SK-N-MC (cell line): ENCODE measurements at regions not wholly inside any gene's neighbourhood (a gene's known extent, or its start where the extent isn't known, plus 50 kb on each side); places are given as distances from the start of the nearest gene placed in this dataset.

Source experiments
- DNase-seq: peaks from one replicate; pipeline ENCODE4 v3.0.0-alpha.2; 2011; ENCODE audit warnings: low read depth, low spot score
- H3K27ac ChIP-seq: fragments of 200-600 bp; sonication (generic); 2 replicates; pipeline ENCODE4 v1.5.1; 2016; ENCODE audit warnings: mixed run types
- H3K36me3 ChIP-seq: fragments of 200-600 bp; sonication (generic); 2 replicates; pipeline ENCODE4 v1.6.1; 2017; ENCODE audit warnings: antibody characterized with exemption, low read length, mixed read lengths; ENCODE audit not compliant: insufficient read depth
- H3K4me3 ChIP-seq: fragments of 200-600 bp; sonication (generic); 2 replicates; pipeline ENCODE4 v1.5.1; 2016
- H3K9ac ChIP-seq: fragments of 200-600 bp; sonication (generic); 2 replicates; pipeline ENCODE4 v1.8.0; 2017; ENCODE audit warnings: mixed run types, mixed read lengths; ENCODE audit not compliant: insufficient read length
- H3K9me3 ChIP-seq: fragments of 200-600 bp; sonication (generic); 2 replicates; pipeline ENCODE4 v1.6.1; 2017; ENCODE audit warnings: low read depth, mild to moderate bottlenecking, antibody characterized with exemption, low read length, moderate library complexity, mixed read lengths
- EZH2 ChIP-seq: fragments of 200-600 bp; sonication (generic); IDR thresholded peaks from one replicate; pipeline ENCODE4 v1.6.1; 2017; ENCODE audit warnings: antibody characterized with exemption
- FOXP2 ChIP-seq: optimal IDR thresholded peaks from 2 replicates; pipeline ENCODE3; 2011; ENCODE audit warnings: mild to moderate bottlenecking, moderate library complexity; ENCODE audit not compliant: insufficient read depth; ENCODE audit errors: extremely low read length, control extremely low read depth
- POLR2AphosphoS5 ChIP-seq: IDR thresholded peaks from 2 replicates; pipeline ENCODE4 v1.6.1; 2012; ENCODE audit warnings: mild to moderate bottlenecking, low read depth, low read length, borderline replicate concordance

DNA sequence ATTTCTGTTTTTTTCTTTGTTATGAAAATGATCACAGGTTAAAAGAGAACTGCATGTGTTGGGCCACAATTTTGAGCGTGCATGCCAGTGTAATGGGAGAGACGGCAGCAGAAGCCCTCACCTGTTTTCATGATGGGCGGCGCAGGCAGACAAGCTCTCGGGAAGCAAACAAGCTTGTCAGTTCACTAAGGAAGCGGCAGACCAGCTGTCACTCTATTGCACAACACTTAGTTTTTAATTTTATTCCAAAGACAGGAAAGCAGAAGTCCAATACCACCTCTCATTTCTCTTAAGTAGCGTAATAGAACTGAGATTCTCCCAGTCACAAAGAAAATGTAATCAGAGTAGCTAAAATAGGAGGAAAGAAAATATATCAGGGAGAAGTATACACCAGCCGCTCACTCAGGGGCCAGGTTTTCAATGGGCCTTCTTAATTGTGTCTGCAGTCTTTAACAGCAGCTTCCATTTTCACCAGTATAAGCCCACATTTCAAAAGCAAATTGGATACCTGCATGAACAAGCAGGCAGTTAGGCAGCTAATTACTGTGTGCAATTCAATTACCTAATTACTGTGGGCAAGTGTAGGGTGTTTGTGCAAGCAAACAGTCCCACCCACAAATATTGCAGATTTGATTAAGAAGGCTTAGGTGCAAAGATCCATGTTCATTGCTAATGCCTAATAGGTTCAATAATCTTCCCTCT is 711.4 kb downstream of the DIAPH3 start:
- no peak for DNase-seq
- Histone ChIP-seq H3K4me3 (no peak overlapping the region), H3K9me3 (no peaks in the 10 kb centered on the region), H3K9ac (no peak overlapping the region), H3K27ac (no peak overlapping the region), H3K36me3 (no peaks in the 10 kb centered on the region)
- no peak for TF ChIP-seq POLR2AphosphoS5
- no peak for TF ChIP-seq FOXP2
- TF ChIP-seq EZH2: no peak

DNA sequence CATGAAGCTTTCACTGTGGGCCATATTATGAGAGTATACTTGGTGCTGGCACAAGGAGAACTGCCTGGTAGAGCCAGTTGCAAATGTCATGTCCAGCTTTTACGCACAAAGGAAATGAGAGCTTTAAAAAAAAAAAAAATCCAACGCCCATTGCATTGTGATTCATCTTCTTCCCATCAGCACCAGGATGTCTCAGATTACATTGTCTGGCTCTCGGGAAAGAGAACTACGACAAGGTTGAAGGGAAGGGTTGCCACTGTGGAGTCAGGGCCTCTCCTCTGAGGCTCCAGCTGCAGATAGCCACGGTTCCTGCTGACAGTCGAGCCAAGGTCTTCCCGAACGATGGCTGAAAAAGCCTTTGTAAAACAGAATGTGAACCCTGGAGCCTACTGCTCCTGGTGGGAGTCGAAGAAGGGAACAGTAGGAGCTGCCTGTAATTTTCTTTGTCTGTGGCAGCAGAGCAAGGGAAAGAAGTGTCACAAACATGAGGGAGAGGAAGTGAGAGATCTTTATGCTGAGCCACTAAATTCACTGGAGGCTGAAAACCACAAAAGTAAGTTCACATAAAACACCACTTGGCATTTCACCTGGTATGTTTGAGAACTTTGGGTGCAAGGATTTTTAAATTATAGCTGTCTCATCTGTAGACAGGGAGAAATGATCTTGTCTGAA is 704.7 kb downstream of the DIAPH3 start:
- no peak overlapping the region for H3K4me3 ChIP-seq
- TF ChIP-seq EZH2 (no peak), POLR2AphosphoS5 (no peak), FOXP2 (no peak)
- no peak overlapping the region for H3K9ac ChIP-seq
- DNase-seq: no peak
- no peak overlapping the region for H3K27ac ChIP-seq
- no peaks in the 10 kb centered on the region for H3K9me3 ChIP-seq
- H3K36me3 ChIP-seq: no peaks in the 10 kb centered on the region

DNA sequence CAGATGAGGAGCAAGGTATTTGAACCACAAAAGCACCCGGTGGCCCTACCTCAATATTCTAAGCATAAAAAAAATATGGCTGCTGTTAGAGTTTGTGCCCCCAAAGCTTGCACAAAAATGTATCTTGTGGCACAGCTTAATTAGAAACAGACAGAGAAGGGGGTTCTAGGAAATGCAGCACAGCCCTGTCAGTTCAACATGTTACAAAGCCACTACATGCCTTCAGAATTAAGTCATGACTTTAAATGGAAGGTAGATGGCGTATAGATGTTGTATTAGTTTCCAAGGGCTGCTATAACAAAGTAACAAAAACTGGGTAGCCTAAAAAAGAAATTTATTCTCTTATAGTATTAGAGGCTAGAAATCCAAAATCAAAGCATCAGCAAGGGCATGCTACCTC is 703.8 kb downstream of the DIAPH3 start:
- H3K9ac ChIP-seq: no peak overlapping the region
- DNase-seq: no peak
- no peaks in the 10 kb centered on the region for H3K36me3 ChIP-seq
- no peak for TF ChIP-seq POLR2AphosphoS5
- no peak for TF ChIP-seq FOXP2
- TF ChIP-seq EZH2: no peak
- no peak overlapping the region for H3K27ac ChIP-seq
- H3K9me3 ChIP-seq: no peaks in the 10 kb centered on the region
- H3K4me3 ChIP-seq: no peak overlapping the region

- TF ChIP-seq POLR2AphosphoS5: no peak
- TF ChIP-seq FOXP2: no peak
- no peak for TF ChIP-seq EZH2
- H3K4me3 ChIP-seq: no peak overlapping the region
- no peak for DNase-seq
Measured at GRCh38 chr13:59461411-59461810, 702.3 kb downstream of the DIAPH3 start.

GRCh38 chr13:59463023-59463422 is 700.7 kb downstream of the DIAPH3 start:
- no peak overlapping the region for H3K27ac ChIP-seq
- no peaks in the 10 kb centered on the region for H3K9me3 ChIP-seq
- DNase-seq: no peak
- TF ChIP-seq EZH2 (no peak), POLR2AphosphoS5 (no peak), FOXP2 (no peak)
- H3K4me3 ChIP-seq: no peak overlapping the region
- no peaks in the 10 kb centered on the region for H3K36me3 ChIP-seq
- no peak overlapping the region for H3K9ac ChIP-seq

More at GRCh38 chr13:59461411-59461810, 702.3 kb downstream of the DIAPH3 start:
- Histone ChIP-seq H3K9ac (no peak overlapping the region), H3K36me3 (no peaks in the 10 kb centered on the region), H3K27ac (no peak overlapping the region), H3K9me3 (no peaks in the 10 kb centered on the region)

DNA sequence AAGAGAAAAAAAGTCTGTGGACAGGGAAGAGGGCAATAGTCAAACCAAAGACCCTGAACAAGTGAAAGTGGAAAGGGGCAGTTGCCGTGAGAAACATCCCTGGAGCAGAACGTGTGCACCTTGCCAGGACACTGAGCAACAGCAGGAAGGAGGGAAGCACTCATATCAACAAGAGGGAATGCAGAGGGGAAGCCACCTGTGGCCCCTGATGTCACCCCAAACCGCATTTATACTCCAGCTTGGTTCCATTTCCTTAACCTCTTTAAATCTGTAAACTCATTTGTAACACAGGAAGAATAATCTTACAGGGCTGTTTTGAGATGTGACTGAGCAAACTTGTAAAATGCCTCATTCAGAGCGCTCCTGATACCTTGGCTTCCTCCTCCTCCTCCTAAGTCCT is 698.8 kb downstream of the DIAPH3 start:
- H3K9me3 ChIP-seq: no peaks in the 10 kb centered on the region
- no peak overlapping the region for H3K9ac ChIP-seq
- TF ChIP-seq EZH2: no peak
- TF ChIP-seq POLR2AphosphoS5: no peak
- no peak for TF ChIP-seq FOXP2
- H3K4me3 ChIP-seq: no peak overlapping the region
- H3K36me3 ChIP-seq: no peaks in the 10 kb centered on the region
- H3K27ac ChIP-seq: no peak overlapping the region
- no peak for DNase-seq

DNA sequence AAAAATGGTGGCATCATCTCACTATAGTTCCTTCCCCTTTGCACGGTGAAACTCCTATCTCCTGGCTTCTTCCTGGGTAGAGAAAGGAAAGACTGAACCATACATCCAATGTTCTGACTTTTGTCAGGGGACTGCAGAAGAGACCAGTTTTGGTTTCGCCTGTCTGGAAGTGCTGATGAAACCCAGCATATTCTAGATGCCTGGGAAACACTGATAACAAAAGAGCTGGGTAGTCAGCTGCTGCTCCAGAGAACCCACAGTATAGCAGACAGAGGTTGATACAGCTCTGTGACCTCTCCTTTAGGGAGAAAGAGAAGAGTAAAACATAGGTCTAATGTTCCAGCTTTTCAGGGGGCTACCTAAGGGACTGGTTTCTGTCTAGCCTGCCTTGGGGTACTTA is 695.3 kb downstream of the DIAPH3 start:
- Histone ChIP-seq H3K27ac (no peak overlapping the region), H3K9me3 (no peaks in the 10 kb centered on the region), H3K4me3 (no peak overlapping the region), H3K9ac (no peak overlapping the region), H3K36me3 (no peaks in the 10 kb centered on the region)
- TF ChIP-seq FOXP2 (no peak), EZH2 (no peak), POLR2AphosphoS5 (no peak)
- no peak for DNase-seq

GRCh38 chr13:59471106-59471505 is 692.6 kb downstream of the DIAPH3 start:
- no peaks in the 10 kb centered on the region for H3K9me3 ChIP-seq
- no peak overlapping the region for H3K27ac ChIP-seq
- DNase-seq: no peak
- no peak overlapping the region for H3K4me3 ChIP-seq
- TF ChIP-seq POLR2AphosphoS5: no peak
- no peak for TF ChIP-seq FOXP2
- TF ChIP-seq EZH2: no peak
- no peaks in the 10 kb centered on the region for H3K36me3 ChIP-seq
- no peak overlapping the region for H3K9ac ChIP-seq
